Astrocyte (in vitro differentiated cells and primary cell): ENCODE measurements at regions not wholly inside any gene's neighbourhood (a gene's known extent, or its start where the extent isn't known, plus 50 kb on each side); places are given as distances from the start of the nearest gene placed in this dataset.

ENCODE experiments used
- DNase-seq: peaks from one replicate; pipeline ENCODE4 v3.0.0-alpha.2; 2010; ENCODE audit warnings: low read depth
- FAIRE-seq: peaks from 2 replicates; lab custom pipeline; 2011; peaks lifted over from hg19 to GRCh38; lab: Jason Lieb, UNC
- H2AFZ ChIP-seq: 2 replicates; pipeline ENCODE4 v1.6.0; 2012; ENCODE audit warnings: low read depth, low read length, inconsistent platforms
- H3K27ac ChIP-seq: 2 replicates; pipeline ENCODE4 v1.5.1; 2011; ENCODE audit warnings: low read depth, low read length, inconsistent platforms
- H3K27me3 ChIP-seq: 2 replicates; pipeline ENCODE4 v1.6.0; 2011; ENCODE audit warnings: low read length, inconsistent platforms; ENCODE audit not compliant: insufficient read depth
- H3K36me3 ChIP-seq: 2 replicates; pipeline ENCODE4 v1.5.1; 2011; ENCODE audit warnings: low read length, inconsistent platforms; ENCODE audit not compliant: insufficient read depth
- H3K4me1 ChIP-seq: 2 replicates; pipeline ENCODE4 v1.5.1; 2011; ENCODE audit warnings: low read length, inconsistent platforms; ENCODE audit not compliant: insufficient read depth
- H3K4me2 ChIP-seq: 2 replicates; pipeline ENCODE4 v1.6.0; 2012; ENCODE audit warnings: low read length, inconsistent platforms
- H3K4me3 ChIP-seq: 2 replicates; pipeline ENCODE4 v1.5.1; 2011; ENCODE audit warnings: low read depth, mild to moderate bottlenecking, low read length, inconsistent platforms; ENCODE audit not compliant: insufficient read depth
- H3K79me2 ChIP-seq: 2 replicates; pipeline ENCODE4 v1.6.0; 2012; ENCODE audit warnings: mild to moderate bottlenecking, low read length, inconsistent platforms; ENCODE audit not compliant: insufficient read depth
- H3K9ac ChIP-seq: 2 replicates; pipeline ENCODE4 v1.6.0; 2012; ENCODE audit warnings: mild to moderate bottlenecking, low read length, inconsistent platforms
- H3K9me3 ChIP-seq: 2 replicates; pipeline ENCODE4 v1.5.1; 2012; ENCODE audit warnings: low read depth, mild to moderate bottlenecking, low read length, inconsistent platforms; ENCODE audit not compliant: insufficient read depth
- H4K20me1 ChIP-seq: 2 replicates; pipeline ENCODE4 v1.6.0; 2012; ENCODE audit warnings: low read length, inconsistent platforms; ENCODE audit not compliant: insufficient read depth
- H3K27ac Mint-ChIP-seq: one replicate; pipeline ENCODE4 v1.8.0; 2021; ENCODE audit warnings: mild to moderate bottlenecking, mixed read lengths; ENCODE audit not compliant: unreplicated experiment
- H3K27me3 Mint-ChIP-seq: one replicate; pipeline ENCODE4 v1.8.0; 2021; ENCODE audit warnings: low read depth, mixed read lengths; ENCODE audit not compliant: unreplicated experiment
- H3K36me3 Mint-ChIP-seq: one replicate; pipeline ENCODE4 v1.8.0; 2021; ENCODE audit warnings: low read depth, mixed read lengths; ENCODE audit not compliant: unreplicated experiment
- H3K4me1 Mint-ChIP-seq: one replicate; pipeline ENCODE4 v1.8.0; 2021; ENCODE audit warnings: low read depth, mixed read lengths; ENCODE audit not compliant: unreplicated experiment
- H3K4me3 Mint-ChIP-seq: one replicate; pipeline ENCODE4 v1.8.0; 2021; ENCODE audit warnings: mild to moderate bottlenecking, moderate library complexity, mixed read lengths; ENCODE audit not compliant: unreplicated experiment
- H3K9me3 Mint-ChIP-seq: one replicate; pipeline ENCODE4 v1.8.0; 2021; ENCODE audit warnings: mild to moderate bottlenecking, mixed read lengths; ENCODE audit not compliant: unreplicated experiment
- CTCF ChIP-seq: IDR thresholded peaks from 2 replicates; pipeline ENCODE4 v1.5.1; 2011; ENCODE audit warnings: low read depth, mild to moderate bottlenecking, inconsistent platforms, low read length, moderate library complexity; ENCODE audit not compliant: insufficient read depth
- EZH2 ChIP-seq: IDR thresholded peaks from 2 replicates; pipeline ENCODE4 v1.6.1; 2012; ENCODE audit warnings: mild to moderate bottlenecking, low read length, inconsistent platforms; ENCODE audit not compliant: insufficient read depth

DNA sequence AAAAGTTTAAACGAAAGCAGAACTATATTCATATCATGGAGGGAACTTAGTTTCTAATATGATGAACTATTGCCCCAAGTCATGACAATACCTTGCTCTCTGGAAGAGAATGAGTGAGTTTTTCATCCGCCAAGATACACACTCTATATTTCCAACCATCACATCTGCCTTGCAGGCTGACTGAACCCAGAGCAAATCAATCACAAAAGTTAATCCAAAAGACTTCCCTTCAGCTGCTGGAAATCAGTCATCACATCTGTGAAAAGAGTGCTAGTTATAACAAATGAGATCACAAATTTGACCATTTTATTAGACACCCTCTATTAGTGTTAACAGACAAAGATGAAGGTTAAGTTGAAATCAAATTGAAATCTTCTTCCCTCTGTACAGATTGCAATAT, 261.7 kb upstream of the PRKCQ start:
- Mint-ChIP-seq H3K27me3 (no peaks in the 10 kb centered on the region), H3K4me1 (peaks cover 5% of the 10 kb centered on the region), H3K36me3 (no peaks in the 10 kb centered on the region), H3K4me3 (no peak overlapping the region), H3K9me3 (peaks cover 7% of the 10 kb centered on the region), H3K27ac (no peak overlapping the region)
- Histone ChIP-seq H3K27me3 (no peaks in the 10 kb centered on the region), H3K9ac (no peak overlapping the region), H3K36me3 (no peaks in the 10 kb centered on the region), H3K27ac (no peak overlapping the region), H3K4me2 (no peak overlapping the region), H3K4me3 (no peak overlapping the region), H3K4me1 (no peaks in the 10 kb centered on the region), H3K79me2 (no peaks in the 10 kb centered on the region), H4K20me1 (no peaks in the 10 kb centered on the region), H3K9me3 (no peaks in the 10 kb centered on the region), H2AFZ (no peak overlapping the region)
- FAIRE-seq (no peak), DNase-seq (no peak)
- TF ChIP-seq EZH2: no peak
- TF ChIP-seq CTCF: no peak

- TF ChIP-seq EZH2 (no peak), CTCF (no peak)
- no peak for FAIRE-seq
Measured at GRCh38 chr10:6840766-6841165, 260.7 kb upstream of the PRKCQ start.

GRCh38 chr10:6840201-6840691, 260.2 kb upstream of the PRKCQ start:
- TF ChIP-seq CTCF (no peak), EZH2 (no peak)
- H3K4me3 ChIP-seq: no peak overlapping the region
- no peaks in the 10 kb centered on the region for H3K4me1 ChIP-seq
- H3K36me3 Mint-ChIP-seq: no peaks in the 10 kb centered on the region
- H3K27me3 ChIP-seq: no peaks in the 10 kb centered on the region
- no peaks in the 10 kb centered on the region for H3K27me3 Mint-ChIP-seq
- H3K9me3 ChIP-seq: no peaks in the 10 kb centered on the region
- no peaks in the 10 kb centered on the region for H3K36me3 ChIP-seq
- H3K27ac Mint-ChIP-seq: no peak overlapping the region
- no peaks in the 10 kb centered on the region for H4K20me1 ChIP-seq
- DNase-seq (peak; percentile 5), FAIRE-seq (no peak)
- H3K4me3 Mint-ChIP-seq: no peak overlapping the region
- no peak overlapping the region for H3K27ac ChIP-seq
- no peak overlapping the region for H3K9ac ChIP-seq
- no peak overlapping the region for H3K4me2 ChIP-seq
- H3K4me1 Mint-ChIP-seq: peaks cover 5% of the 10 kb centered on the region
- H3K79me2 ChIP-seq: no peaks in the 10 kb centered on the region
- peaks cover 7% of the 10 kb centered on the region for H3K9me3 Mint-ChIP-seq
- no peak overlapping the region for H2AFZ ChIP-seq

More at GRCh38 chr10:6840766-6841165, 260.7 kb upstream of the PRKCQ start:
- Histone ChIP-seq H3K27ac (no peak overlapping the region), H3K4me2 (no peak overlapping the region), H3K4me1 (no peaks in the 10 kb centered on the region), H3K9ac (no peak overlapping the region), H3K27me3 (no peaks in the 10 kb centered on the region), H3K79me2 (no peaks in the 10 kb centered on the region), H3K36me3 (no peaks in the 10 kb centered on the region), H4K20me1 (no peaks in the 10 kb centered on the region), H2AFZ (no peak overlapping the region), H3K4me3 (no peak overlapping the region), H3K9me3 (no peaks in the 10 kb centered on the region)
- Mint-ChIP-seq H3K36me3 (no peaks in the 10 kb centered on the region), H3K4me1 (peaks cover 5% of the 10 kb centered on the region), H3K27ac (no peak overlapping the region), H3K9me3 (peaks cover 7% of the 10 kb centered on the region), H3K4me3 (no peak overlapping the region), H3K27me3 (no peaks in the 10 kb centered on the region)
- DNase-seq: peak; percentile 75
